ENCODE measurements at regions not wholly inside any gene's neighbourhood (a gene's known extent, or its start where the extent isn't known, plus 50 kb on each side); places are given as distances from the start of the nearest gene placed in this dataset.

DNA sequence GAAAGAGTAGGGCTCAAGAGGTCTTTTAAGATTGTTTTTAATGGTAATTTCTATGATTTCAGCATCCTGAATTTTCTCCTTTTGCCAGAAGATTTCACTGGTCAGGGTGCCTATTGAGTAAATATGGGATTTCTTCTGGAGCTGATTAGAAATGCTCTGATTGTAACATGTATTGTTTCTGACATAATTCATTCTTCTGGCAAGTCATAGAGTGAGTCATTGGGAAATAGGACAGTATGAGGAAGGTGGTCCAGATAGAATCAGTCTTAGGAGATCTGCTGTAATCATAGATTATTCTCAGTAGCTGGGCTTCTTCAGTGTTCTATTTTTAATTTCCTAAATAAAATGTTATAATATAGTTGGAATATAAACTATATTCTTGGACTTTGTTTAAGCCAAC, 182.0 kb upstream of the NAV3 start:
- TF ChIP-seq, protein P1, sequence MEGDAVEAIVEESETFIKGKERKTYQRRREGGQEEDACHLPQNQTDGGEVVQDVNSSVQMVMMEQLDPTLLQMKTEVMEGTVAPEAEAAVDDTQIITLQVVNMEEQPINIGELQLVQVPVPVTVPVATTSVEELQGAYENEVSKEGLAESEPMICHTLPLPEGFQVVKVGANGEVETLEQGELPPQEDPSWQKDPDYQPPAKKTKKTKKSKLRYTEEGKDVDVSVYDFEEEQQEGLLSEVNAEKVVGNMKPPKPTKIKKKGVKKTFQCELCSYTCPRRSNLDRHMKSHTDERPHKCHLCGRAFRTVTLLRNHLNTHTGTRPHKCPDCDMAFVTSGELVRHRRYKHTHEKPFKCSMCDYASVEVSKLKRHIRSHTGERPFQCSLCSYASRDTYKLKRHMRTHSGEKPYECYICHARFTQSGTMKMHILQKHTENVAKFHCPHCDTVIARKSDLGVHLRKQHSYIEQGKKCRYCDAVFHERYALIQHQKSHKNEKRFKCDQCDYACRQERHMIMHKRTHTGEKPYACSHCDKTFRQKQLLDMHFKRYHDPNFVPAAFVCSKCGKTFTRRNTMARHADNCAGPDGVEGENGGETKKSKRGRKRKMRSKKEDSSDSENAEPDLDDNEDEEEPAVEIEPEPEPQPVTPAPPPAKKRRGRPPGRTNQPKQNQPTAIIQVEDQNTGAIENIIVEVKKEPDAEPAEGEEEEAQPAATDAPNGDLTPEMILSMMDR (IDR thresholded peaks at IDR 0.05), result no peak
- TF ChIP-seq TCF7L2 (IDR thresholded peaks at IDR 0.05; ENCODE audit: low read depth, low read length) (no peak), POLR2AphosphoS5 (IDR thresholded peaks at IDR 0.05; ENCODE audit: low read depth, low read length) (no peak)
- TF ChIP-seq, protein P2, sequence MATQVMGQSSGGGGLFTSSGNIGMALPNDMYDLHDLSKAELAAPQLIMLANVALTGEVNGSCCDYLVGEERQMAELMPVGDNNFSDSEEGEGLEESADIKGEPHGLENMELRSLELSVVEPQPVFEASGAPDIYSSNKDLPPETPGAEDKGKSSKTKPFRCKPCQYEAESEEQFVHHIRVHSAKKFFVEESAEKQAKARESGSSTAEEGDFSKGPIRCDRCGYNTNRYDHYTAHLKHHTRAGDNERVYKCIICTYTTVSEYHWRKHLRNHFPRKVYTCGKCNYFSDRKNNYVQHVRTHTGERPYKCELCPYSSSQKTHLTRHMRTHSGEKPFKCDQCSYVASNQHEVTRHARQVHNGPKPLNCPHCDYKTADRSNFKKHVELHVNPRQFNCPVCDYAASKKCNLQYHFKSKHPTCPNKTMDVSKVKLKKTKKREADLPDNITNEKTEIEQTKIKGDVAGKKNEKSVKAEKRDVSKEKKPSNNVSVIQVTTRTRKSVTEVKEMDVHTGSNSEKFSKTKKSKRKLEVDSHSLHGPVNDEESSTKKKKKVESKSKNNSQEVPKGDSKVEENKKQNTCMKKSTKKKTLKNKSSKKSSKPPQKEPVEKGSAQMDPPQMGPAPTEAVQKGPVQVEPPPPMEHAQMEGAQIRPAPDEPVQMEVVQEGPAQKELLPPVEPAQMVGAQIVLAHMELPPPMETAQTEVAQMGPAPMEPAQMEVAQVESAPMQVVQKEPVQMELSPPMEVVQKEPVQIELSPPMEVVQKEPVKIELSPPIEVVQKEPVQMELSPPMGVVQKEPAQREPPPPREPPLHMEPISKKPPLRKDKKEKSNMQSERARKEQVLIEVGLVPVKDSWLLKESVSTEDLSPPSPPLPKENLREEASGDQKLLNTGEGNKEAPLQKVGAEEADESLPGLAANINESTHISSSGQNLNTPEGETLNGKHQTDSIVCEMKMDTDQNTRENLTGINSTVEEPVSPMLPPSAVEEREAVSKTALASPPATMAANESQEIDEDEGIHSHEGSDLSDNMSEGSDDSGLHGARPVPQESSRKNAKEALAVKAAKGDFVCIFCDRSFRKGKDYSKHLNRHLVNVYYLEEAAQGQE (IDR thresholded peaks at IDR 0.05; ENCODE audit: insufficient read depth in 1 of 2, low read depth in 2 of 2, low read length in 1 of 2), result no peak

All from Panc1 (cell line).